Glomerular visceral epithelial cell (primary cell): ENCODE measurements at regions not wholly inside any gene's neighbourhood (a gene's known extent, or its start where the extent isn't known, plus 50 kb on each side); places are given as distances from the start of the nearest gene placed in this dataset.
"Not testable (repeated sequence)": the region's sequence is repeated elsewhere in the genome, so short reads cannot be mapped to it uniquely, and the experiment has no call there.

Experiments
- DNase-seq: peaks from one replicate; pipeline ENCODE4 v3.0.0-alpha.2; 2016; ENCODE audit errors: extremely low spot score

DNA sequence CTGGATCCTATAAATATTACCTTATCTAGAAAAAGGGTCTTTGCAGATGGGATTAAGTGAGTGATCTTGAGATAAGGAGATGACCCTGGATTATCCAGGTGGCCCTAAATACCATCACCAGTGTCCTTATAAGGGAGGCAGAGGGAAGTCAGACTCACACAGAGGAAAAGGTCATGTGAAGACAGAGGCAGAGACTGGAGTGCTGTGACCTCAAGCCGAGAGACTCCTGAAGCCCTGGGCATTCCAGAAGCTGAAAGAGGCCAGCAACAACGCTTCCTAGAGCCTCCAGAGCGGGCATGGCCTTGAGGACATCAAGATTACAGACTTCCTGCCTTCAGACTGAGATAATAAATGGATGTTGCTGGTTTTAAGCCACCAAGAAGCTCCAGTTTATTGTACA lies 118.8 kb downstream of the ATPSCKMT start:
- no peak for DNase-seq

DNA sequence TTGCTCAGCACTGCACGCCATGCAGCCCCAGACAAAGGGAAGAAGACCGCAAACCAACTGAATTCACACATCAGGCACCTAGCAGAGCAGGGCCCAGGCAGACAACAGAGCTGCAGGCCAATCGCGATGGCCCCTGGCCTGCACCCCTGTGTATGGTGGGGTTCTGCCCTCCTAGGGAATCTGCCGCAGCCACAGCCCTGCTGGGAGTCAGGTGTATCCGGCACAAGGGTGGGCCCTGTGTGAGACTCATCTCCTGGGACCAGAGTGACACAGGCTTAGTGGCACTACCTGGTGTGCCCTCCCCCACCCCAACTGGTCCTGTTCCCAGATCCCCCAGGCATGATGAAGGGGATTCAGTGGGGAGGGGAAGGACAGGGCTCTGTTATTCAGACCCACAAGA lies 122.8 kb downstream of the ATPSCKMT start:
- no peak for DNase-seq

GRCh38 chr5:10125116-10125515 lies 124.6 kb downstream of the ATPSCKMT start:
- DNase-seq = no peak

DNA sequence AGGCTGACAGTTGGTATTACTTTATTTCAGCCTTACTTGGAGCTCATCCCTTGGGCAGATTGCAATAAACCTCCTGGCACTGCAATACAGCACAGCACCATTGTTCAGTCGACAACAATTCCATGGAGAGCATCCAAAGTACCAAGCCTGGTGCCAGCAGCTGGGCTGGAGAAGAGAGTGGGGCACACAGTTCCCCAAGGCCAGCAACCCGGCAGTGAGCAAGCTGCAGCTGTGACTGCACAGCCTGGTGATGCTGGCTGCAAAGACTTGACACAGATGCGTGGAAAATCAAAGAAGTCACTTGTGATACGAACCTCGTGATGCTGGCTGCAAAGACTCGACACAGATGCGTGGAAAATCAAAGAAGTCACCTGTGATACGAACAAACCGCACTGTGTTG lies 125.4 kb downstream of the ATPSCKMT start:
- no peak for DNase-seq

DNA sequence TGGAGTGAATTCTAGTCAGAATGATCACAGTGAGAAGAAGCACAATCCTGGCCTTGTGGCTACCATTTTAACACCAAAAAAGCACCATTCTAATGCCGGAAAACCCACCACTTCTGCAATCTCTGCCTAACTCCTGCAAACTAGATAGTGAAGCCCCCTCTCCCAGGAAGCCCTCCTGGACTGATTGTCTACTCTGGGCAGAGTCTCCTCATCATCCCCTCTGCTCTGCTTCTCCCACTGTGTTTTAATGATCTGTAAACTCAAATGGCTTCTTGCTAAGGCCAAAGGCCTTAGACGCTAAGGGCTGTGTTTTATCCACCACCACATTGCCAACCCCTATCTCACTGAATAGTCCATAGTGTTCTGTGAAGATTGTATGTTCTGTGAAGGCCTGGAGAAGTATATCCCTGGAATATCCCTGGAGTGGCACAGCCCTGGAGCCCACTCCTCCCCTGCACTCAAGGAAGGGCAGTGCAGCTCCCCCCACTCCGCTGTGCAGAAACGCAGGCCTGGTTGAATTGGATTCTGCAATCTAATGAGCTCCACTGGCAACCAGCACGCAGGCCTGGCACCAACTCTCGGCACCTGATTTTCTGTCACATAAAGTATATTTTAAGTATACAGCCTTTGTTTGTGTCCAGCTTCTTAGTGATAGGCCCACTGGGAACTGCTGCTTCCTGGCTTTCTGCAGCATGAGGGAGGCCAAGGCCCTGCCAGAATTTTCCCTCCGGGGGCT lies 126.3 kb downstream of the ATPSCKMT start:
- DNase-seq = no peak

GRCh38 chr5:10122076-10122726 lies 127.5 kb downstream of the ATPSCKMT start:
- no peak for DNase-seq

GRCh38 chr5:10120934-10121333 lies 128.8 kb downstream of the ATPSCKMT start:
- no peak for DNase-seq

- no peak for DNase-seq
These were observed 131.5 kb downstream of the ATPSCKMT start for GRCh38 chr5:10118150-10118549.

DNA sequence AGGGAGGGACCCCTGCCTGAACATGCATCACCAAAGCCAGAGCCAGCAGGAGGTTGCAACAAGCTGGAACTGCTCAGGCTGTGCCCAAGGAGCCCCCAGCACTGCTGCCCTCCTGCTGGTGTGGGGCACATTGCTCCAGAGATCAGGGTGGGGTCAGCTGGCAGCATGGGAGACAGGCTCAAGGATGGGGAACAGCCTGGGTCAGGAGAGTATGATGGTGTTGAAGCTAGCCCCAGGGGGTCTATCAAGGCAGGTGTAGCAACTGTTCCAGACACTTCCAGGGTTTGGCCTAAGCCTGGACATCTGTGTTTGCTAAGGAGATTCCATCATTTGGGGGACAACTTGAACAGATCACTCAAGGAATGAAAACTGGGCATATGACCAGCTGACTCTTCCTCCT lies 133.1 kb downstream of the ATPSCKMT start:
- no peak for DNase-seq

DNA sequence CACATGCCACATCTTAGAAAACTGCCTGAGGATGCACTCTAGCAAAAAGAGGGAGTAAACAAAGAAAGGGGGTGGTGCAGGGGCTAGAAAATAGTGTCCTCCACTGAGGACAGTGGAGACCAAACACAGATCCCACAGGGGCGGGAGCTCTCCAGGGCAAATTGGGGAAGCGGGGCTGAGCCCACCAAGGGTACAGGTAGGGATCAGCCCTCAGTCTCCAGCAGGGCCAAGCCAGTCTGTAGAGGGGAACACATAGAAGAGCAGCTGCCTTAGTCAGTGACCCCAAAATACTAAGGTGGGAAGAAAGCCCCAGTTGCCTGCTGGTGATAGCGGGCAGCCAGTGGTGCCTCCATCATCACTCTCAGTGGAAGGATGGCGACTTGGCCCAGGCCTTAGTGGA lies 134.0 kb downstream of the ATPSCKMT start:
- no peak for DNase-seq

DNA sequence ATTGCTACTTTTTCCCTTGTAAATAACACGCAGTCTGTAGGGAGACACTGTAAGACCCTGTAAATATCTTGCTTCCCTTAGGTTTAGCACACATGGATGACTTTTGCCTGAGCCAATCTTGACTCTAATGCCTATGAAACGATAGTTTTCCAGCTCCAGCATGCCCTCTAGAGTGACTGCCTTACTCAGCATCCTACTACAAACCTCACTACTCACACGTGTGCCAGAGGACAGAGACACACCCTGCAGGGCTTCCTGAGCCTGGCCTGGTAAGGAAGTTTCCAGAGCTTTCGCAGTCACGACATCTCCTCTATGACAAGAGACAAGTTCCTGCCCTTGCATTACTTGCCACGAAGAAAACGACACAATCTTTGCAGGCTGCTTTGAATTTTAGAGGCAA lies 138.1 kb downstream of the ATPSCKMT start:
- DNase-seq = peak; percentile 48

DNA sequence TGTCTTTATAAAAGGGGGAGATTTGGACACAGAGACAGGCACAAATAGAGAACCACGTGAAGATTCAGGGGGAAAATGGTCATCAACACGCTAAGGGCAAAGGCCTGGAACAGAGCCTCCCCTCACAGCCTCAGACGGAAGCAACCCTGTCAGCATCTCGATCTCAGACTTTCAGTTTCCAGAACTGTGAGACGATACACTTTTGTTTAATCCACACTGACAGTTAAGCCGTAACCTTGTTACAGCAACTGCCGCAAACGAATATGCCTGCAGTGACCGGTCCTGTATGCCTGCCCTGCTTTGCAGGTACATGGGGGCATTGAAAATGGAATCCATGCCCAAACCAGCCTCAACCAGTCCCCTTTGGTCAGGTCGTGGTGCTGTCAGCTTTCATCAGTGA lies 139.5 kb downstream of the ATPSCKMT start:
- no peak for DNase-seq

GRCh38 chr5:10109299-10109698 lies 140.4 kb downstream of the ATPSCKMT start:
- no peak for DNase-seq

DNA sequence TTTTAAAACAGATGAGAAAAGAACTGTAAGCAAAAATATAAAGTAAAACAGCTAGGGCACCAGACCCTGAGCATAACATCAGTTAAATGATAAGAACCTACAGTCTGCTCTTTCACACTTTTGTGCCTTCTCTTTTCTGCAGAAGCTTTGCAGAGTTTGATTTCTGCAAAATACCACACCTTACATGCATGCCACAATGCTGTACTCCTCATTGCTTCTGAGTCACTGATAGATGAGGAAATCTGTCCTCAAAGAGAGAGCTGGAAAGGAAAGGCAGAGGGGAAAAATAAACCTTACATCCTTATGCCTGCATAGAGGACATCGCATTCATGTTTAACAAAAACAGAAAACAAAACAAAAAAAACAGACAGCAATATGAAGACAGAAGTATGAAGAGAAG lies 142.9 kb downstream of the ATPSCKMT start:
- DNase-seq = no peak

GRCh38 chr5:10106285-10106684 lies 143.4 kb downstream of the ATPSCKMT start:
- no peak for DNase-seq

DNA sequence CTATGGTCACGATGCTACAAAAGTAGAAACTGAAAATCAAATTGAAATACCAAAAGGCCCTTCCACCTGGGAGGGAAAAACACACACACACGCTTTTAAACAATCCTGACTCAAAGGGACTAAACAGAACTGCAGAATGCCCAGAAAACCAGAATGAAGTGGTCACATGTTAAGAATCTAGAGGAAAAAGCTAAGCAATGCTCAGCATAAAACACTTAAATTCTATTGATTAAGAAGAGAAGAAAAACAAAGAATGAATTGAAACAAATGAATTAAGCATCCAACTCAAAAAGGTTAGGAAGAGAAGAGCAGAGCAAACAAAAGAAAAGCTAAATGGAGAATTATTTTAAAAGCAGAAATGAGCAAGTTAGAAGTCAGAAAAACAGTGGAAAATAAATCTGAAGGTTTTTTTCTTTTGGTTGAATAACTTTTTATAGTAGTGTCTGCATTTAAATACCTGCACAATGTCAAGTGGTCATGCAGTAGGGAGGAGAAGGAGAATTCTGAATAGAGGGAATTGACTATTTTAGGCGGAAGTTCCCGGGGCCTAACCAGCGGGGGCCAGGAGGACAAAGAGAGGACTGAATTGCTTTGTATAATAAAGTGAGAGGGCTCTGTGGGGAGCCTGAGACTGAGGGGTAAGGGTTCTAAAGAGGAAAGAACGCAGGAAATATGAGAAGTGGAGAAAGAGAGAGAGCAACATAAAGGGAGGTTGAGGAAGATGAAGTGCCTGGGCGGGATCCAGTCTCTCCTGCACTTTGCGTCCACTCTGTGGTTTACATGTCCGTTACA lies 146.8 kb downstream of the ATPSCKMT start:
- DNase-seq = no peak

- not testable (repeated sequence) for DNase-seq
These were observed 147.5 kb downstream of the ATPSCKMT start for GRCh38 chr5:10102235-10102634.

DNA sequence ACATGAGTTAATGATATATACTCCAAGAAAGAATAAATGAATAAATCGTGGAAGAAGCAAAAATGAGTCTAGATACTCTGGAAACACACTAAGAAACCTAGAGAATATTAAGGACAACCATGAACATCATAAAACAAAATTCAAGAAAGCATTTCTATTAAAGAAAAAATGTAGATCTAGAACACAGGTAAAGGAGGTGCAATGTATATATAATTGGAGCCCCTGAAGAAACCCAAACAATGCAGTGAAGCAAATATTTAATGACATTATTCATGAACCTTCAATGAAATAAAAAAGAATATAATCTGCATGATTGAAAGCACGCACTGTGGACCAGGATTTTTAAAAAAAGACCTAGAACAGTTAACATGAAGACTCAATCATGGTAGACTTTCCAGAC lies 150.1 kb downstream of the ATPSCKMT start:
- no peak for DNase-seq

- DNase-seq = no peak
These were observed 158.0 kb downstream of the ATPSCKMT start for GRCh38 chr5:10091701-10092100.

- DNase-seq = no peak
These were observed 159.6 kb downstream of the ATPSCKMT start for GRCh38 chr5:10090074-10090473.

DNA sequence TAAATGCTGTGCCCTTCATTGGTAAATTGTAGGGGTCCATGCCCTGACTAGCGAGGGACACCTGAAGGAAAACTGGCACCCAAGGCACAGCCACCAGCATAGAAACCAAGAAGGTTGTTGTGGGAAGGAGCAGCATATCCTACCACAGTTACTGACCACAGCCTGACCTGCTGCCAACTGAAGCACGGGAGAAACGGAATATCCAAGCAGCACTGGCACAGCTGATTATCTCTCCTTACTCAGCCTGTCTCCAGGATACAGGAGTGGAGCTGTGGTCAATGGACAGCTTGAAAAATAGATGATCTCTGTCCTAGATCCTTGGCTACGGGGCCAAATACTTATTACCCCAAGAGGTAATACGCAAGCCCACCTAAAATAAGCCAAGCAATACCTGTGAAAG lies 164.5 kb downstream of the ATPSCKMT start:
- no peak for DNase-seq

DNA sequence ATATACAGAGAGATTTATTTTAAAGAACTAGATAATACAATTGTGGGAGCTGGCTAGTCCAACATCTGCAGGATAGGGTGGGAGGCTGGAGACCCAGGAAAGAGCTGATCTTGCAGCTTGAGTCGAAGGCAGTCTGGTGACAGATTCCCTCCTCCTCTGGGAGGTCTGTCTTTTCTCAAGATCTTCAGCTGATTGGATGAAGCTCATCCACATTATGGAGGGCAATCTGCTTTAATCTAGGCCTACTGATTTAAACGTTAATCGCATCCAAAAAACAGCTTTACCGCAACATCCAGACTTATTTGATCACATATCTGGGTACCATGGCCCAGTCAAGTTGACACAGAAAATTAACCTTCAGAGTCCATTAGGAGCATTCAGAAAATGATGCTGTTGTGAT lies 168.1 kb downstream of the ATPSCKMT start:
- no peak for DNase-seq
